Muscle of back (tissue), 3 donors: ENCODE measurements at regions not wholly inside any gene's neighbourhood (a gene's known extent, or its start where the extent isn't known, plus 50 kb on each side); places are given as distances from the start of the nearest gene placed in this dataset.

ENCODE experiments used
- DNase-seq, 3 donors: peaks; one replicate each; pipeline versions ENCODE4 v3.0.0 to v3.0.0-alpha.2; 2013

GRCh38 chr2:138846216-138846821, 66.1 kb upstream of the NXPH2 start:
- DNase-seq, result peak in 2 of 3 donors; percentile 17 to 41

GRCh38 chr2:138842341-138842740, 62.2 kb upstream of the NXPH2 start:
- DNase-seq, result no peak

GRCh38 chr2:138841459-138841858, 61.3 kb upstream of the NXPH2 start:
- no peak for DNase-seq

- no peak for DNase-seq
These were observed 58.8 kb upstream of the NXPH2 start for GRCh38 chr2:138838851-138839620.

GRCh38 chr2:138831691-138832090, 51.5 kb upstream of the NXPH2 start:
- DNase-seq, result no peak

- DNase-seq, result no peak
These were observed 51.0 kb upstream of the NXPH2 start for GRCh38 chr2:138831154-138831553.

GRCh38 chr2:138830547-138830946, 50.4 kb upstream of the NXPH2 start:
- no peak for DNase-seq
